ENCODE measurements at regions not wholly inside any gene's neighbourhood (a gene's known extent, or its start where the extent isn't known, plus 50 kb on each side); places are given as distances from the start of the nearest gene placed in this dataset.

DNA sequence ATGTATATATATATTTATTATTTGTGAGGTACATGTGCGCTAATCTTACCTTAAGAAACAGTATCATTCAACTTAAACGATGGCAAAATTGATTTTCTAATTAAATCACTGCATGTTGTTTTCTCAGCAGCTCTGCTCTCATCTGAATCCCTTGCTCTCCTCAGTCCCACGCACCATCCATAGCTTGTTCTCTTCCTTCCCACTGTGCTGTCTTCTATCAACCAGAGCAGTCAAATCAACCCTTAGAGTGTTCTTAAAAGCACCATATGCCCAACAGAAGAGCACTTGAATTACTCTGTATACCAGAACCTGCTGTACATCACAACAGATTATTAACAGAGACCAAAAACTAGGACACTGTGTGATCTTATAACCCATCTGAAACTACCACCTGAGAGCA lies 209.4 kb upstream of the G2E3 start (continued):
- TF ChIP-seq, protein P1, sequence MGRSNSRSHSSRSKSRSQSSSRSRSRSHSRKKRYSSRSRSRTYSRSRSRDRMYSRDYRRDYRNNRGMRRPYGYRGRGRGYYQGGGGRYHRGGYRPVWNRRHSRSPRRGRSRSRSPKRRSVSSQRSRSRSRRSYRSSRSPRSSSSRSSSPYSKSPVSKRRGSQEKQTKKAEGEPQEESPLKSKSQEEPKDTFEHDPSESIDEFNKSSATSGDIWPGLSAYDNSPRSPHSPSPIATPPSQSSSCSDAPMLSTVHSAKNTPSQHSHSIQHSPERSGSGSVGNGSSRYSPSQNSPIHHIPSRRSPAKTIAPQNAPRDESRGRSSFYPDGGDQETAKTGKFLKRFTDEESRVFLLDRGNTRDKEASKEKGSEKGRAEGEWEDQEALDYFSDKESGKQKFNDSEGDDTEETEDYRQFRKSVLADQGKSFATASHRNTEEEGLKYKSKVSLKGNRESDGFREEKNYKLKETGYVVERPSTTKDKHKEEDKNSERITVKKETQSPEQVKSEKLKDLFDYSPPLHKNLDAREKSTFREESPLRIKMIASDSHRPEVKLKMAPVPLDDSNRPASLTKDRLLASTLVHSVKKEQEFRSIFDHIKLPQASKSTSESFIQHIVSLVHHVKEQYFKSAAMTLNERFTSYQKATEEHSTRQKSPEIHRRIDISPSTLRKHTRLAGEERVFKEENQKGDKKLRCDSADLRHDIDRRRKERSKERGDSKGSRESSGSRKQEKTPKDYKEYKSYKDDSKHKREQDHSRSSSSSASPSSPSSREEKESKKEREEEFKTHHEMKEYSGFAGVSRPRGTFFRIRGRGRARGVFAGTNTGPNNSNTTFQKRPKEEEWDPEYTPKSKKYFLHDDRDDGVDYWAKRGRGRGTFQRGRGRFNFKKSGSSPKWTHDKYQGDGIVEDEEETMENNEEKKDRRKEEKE (IDR thresholded peaks at IDR 0.05) = no peak
- TF ChIP-seq JUNB (IDR thresholded peaks at IDR 0.05) = no peak
- TF ChIP-seq BRCA1 (IDR thresholded peaks at IDR 0.05; ENCODE audit: low read depth, low read length) = no peak
- no peak for TF ChIP-seq GATAD2B (conservative IDR thresholded peaks at IDR 0.05; ENCODE audit: low read depth)
- TF ChIP-seq, protein P2, sequence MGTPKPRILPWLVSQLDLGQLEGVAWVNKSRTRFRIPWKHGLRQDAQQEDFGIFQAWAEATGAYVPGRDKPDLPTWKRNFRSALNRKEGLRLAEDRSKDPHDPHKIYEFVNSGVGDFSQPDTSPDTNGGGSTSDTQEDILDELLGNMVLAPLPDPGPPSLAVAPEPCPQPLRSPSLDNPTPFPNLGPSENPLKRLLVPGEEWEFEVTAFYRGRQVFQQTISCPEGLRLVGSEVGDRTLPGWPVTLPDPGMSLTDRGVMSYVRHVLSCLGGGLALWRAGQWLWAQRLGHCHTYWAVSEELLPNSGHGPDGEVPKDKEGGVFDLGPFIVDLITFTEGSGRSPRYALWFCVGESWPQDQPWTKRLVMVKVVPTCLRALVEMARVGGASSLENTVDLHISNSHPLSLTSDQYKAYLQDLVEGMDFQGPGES (IDR thresholded peaks at IDR 0.05) = no peak

DNA sequence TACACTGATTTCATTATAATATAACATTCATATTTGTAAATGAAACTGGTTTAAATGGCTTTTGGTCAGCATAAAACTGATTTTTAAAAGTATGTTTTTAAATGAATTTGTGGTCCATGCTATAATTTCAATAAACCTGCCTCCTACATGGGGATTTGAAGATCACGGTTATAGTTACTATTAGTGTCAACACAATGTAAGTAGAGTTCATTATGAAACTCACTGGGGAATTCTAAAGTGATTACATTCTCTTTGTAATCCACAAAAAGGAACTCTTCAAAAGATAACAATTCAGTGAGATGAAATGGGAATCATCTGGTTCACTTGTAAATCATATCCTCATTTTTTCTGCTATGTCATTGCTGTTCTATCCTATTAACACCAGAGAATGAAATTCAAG lies 204.5 kb upstream of the G2E3 start:
- DNase-seq (ENCODE audit: low read depth, low spot score) (no peak), ATAC-seq (peak; percentile 56), FAIRE-seq (no peak)
- 0% methylated on average over 1 of the region's 1 CpG for whole genome bisulfite sequencing (ENCODE audit: insufficient coverage, insufficient replicate concordance, low lambda C conversion rate, missing lambda C conversion rate)
- in situ Hi-C loops (cut with MboI) = no loop called here
- Histone ChIP-seq H3K36me3 (ENCODE audit: control insufficient read depth in 2 of 2, insufficient read depth in 2 of 2, low read length in 1 of 2) (no peaks in the 10 kb centered on the region), H3K27ac (ENCODE audit: control insufficient read depth, insufficient read depth) (no peak overlapping the region; the same call in 1 of the 2 replicates), H3K4me2 (ENCODE audit: control insufficient read depth, insufficient read depth) (peak overlapping the region; percentile 26; the same call in 1 of the 2 replicates), H4K20me1 (ENCODE audit: control insufficient read depth, insufficient read depth) (no peaks in the 10 kb centered on the region), H3K9ac (ENCODE audit: control insufficient read depth, insufficient read depth, low read length) (no peak overlapping the region), H3K4me1 (ENCODE audit: control insufficient read depth, insufficient read depth, low read length) (peaks cover 10% of the 10 kb centered on the region; the same call in 1 of the 2 replicates), H2AFZ (ENCODE audit: control insufficient read depth, low read depth, low read length) (no peak overlapping the region), H3K9me3 (replicated peaks; ENCODE audit: control insufficient read depth, insufficient read depth, low read length) (no peaks in the 10 kb centered on the region), H3K4me3 (no peak overlapping the region), H3K27me3 (replicated peaks in 1 of 2; ENCODE audit: control insufficient read depth in 2 of 2, insufficient read depth in 2 of 2, low read length in 1 of 2) (no peaks in the 10 kb centered on the region), H3K79me2 (ENCODE audit: control insufficient read depth, insufficient read depth, low read length) (no peaks in the 10 kb centered on the region)
- no TSS peak for BruUV-seq (replicated peaks)
- ChIA-PET CTCF (interaction anchor here (1.0 to 2.6 kb wide), 6 partner anchors 8 to 84 kb away, joined by 3 to 11 read pairs (median 4); no protein-coding TSS in a partner anchor), RAD21 (ENCODE audit: unreplicated experiment) (interaction anchor here (0.6 to 1.0 kb wide), 2 partner anchors 21 to 541 kb away, joined by 3 to 6 read pairs; no protein-coding TSS in a partner anchor), POLR2A (interaction anchor here (1.8 kb wide), 1 partner anchor 16 kb away, joined by 4 read pairs; no protein-coding TSS in a partner anchor), SMC1A (ENCODE audit: uncharacterized antibody, unreplicated experiment) (interaction anchor here (1.2 to 3.9 kb wide), 5 partner anchors 15 to 84 kb away, joined by 4 to 26 read pairs (median 8); no protein-coding TSS in a partner anchor)
- intact Hi-C loops (cut with micrococcal nuclease; ENCODE audit: unreplicated experiment) = loop anchor here (2.0 kb wide), 1 partner anchor 18 kb away; no protein-coding TSS in a partner anchor
- TF ChIP-seq ETV6 (conservative IDR thresholded peaks at IDR 0.05 in 1 of 2, IDR thresholded peaks at IDR 0.05 in 1 of 2; ENCODE audit: borderline replicate concordance in 1 of 2, low read depth in 1 of 2) = no peak
- TF ChIP-seq IRF4 (IDR thresholded peaks at IDR 0.05; ENCODE audit: low read depth, low read length) = no peak
- no peak for TF ChIP-seq ZNF207 (IDR thresholded peaks at IDR 0.05; ENCODE audit: borderline replicate concordance)
- peak; percentile 61; the same call in 1 of the 2 replicates for TF ChIP-seq MTA2 (IDR thresholded peaks at IDR 0.05; ENCODE audit: low read depth)
- TF ChIP-seq, protein P3, sequence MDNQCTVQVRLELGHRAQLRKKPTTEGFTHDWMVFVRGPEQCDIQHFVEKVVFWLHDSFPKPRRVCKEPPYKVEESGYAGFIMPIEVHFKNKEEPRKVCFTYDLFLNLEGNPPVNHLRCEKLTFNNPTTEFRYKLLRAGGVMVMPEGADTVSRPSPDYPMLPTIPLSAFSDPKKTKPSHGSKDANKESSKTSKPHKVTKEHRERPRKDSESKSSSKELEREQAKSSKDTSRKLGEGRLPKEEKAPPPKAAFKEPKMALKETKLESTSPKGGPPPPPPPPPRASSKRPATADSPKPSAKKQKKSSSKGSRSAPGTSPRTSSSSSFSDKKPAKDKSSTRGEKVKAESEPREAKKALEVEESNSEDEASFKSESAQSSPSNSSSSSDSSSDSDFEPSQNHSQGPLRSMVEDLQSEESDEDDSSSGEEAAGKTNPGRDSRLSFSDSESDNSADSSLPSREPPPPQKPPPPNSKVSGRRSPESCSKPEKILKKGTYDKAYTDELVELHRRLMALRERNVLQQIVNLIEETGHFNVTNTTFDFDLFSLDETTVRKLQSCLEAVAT (IDR thresholded peaks at IDR 0.05) = no peak
- TF ChIP-seq EP300 (IDR thresholded peaks at IDR 0.05; ENCODE audit: borderline replicate concordance in 1 of 2, control insufficient read depth in 1 of 2, low read depth in 2 of 2, low read length in 2 of 2) = 0 out of 4 replicates have a peak, but pooled peaks of 1 of the 2 experiments have one; percentile 10
- no peak for TF ChIP-seq CREB1 (IDR thresholded peaks at IDR 0.05; ENCODE audit: low read depth)
- no peak for TF ChIP-seq SMC3 (IDR thresholded peaks at IDR 0.05; ENCODE audit: borderline replicate concordance, low read length)
- no peak for TF ChIP-seq CHD2 (IDR thresholded peaks at IDR 0.05; ENCODE audit: borderline replicate concordance, low read depth, low read length)
- TF ChIP-seq EED (IDR thresholded peaks at IDR 0.05; ENCODE audit: low read depth) = no peak
- peak; percentile 28 for TF ChIP-seq MEF2B (IDR thresholded peaks at IDR 0.05; ENCODE audit: partially characterized antibody, poor library complexity, severe bottlenecking)
- peak; percentile 6; the same call in 1 of the 2 replicates for TF ChIP-seq NR2F1 (conservative IDR thresholded peaks at IDR 0.05)
- TF ChIP-seq EGR1 (IDR thresholded peaks at IDR 0.05; ENCODE audit: borderline replicate concordance in 1 of 2, low read depth in 2 of 2, low read length in 2 of 2) = no peak

Measured in GM12878 (cell line).